ENCODE measurements at regions not wholly inside any gene's neighbourhood (a gene's known extent, or its start where the extent isn't known, plus 50 kb on each side); places are given as distances from the start of the nearest gene placed in this dataset.

DNA sequence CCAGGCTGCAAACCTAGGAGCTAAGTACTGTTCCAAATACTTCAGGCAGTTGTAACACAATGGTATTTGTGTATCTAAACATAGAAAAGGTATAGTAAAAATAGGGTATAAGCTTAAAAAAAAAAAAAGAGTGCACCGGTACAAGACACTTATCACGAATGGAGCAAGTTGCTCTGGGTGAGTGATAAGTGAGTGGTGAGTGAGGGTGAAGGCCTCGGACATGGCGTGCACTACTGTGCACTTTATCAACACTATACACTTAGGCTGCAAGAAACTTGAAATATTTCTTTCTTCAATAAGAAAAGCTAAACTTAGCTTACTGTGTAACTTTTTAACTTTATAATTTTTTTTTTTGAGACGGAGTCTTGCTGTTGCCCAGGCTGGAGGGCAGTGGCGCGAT is 159.5 kb upstream of the PDE10A start:
- TF ChIP-seq, protein P1, sequence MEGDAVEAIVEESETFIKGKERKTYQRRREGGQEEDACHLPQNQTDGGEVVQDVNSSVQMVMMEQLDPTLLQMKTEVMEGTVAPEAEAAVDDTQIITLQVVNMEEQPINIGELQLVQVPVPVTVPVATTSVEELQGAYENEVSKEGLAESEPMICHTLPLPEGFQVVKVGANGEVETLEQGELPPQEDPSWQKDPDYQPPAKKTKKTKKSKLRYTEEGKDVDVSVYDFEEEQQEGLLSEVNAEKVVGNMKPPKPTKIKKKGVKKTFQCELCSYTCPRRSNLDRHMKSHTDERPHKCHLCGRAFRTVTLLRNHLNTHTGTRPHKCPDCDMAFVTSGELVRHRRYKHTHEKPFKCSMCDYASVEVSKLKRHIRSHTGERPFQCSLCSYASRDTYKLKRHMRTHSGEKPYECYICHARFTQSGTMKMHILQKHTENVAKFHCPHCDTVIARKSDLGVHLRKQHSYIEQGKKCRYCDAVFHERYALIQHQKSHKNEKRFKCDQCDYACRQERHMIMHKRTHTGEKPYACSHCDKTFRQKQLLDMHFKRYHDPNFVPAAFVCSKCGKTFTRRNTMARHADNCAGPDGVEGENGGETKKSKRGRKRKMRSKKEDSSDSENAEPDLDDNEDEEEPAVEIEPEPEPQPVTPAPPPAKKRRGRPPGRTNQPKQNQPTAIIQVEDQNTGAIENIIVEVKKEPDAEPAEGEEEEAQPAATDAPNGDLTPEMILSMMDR (conservative IDR thresholded peaks at IDR 0.05; ENCODE audit: low read length): no peak
- TF ChIP-seq EZH2phosphoT487 (IDR thresholded peaks at IDR 0.05; ENCODE audit: borderline replicate concordance): no peak
